GM12873 (cell line): ENCODE measurements at regions not wholly inside any gene's neighbourhood (a gene's known extent, or its start where the extent isn't known, plus 50 kb on each side); places are given as distances from the start of the nearest gene placed in this dataset.

ENCODE experiments used
- CTCF ChIP-seq: IDR thresholded peaks from 2 replicates; pipeline ENCODE4 v1.5.1; 2012; ENCODE audit warnings: low read depth, mild to moderate bottlenecking, moderate library complexity, low read length, control low read depth; ENCODE audit not compliant: insufficient read depth; ENCODE audit errors: missing control alignments

GRCh38 chr20:52035498-52035897 lies 156.1 kb downstream of the ZFP64 start:
- TF ChIP-seq CTCF, result no peak

GRCh38 chr20:52034581-52034980 lies 157.0 kb downstream of the ZFP64 start:
- TF ChIP-seq CTCF, result no peak

- no peak for TF ChIP-seq CTCF
These were observed 158.3 kb downstream of the ZFP64 start for GRCh38 chr20:52033313-52033712.

GRCh38 chr20:52031563-52032303 lies 159.8 kb downstream of the ZFP64 start:
- TF ChIP-seq CTCF, result no peak

GRCh38 chr20:52031206-52031562 lies 160.4 kb downstream of the ZFP64 start:
- no peak for TF ChIP-seq CTCF

GRCh38 chr20:52025938-52026337 lies 165.6 kb downstream of the ZFP64 start:
- no peak for TF ChIP-seq CTCF

- no peak for TF ChIP-seq CTCF
These were observed 172.3 kb downstream of the ZFP64 start for GRCh38 chr20:52019313-52019712.
